Smooth muscle cell (in vitro differentiated cells): ENCODE measurements at regions not wholly inside any gene's neighbourhood (a gene's known extent, or its start where the extent isn't known, plus 50 kb on each side); places are given as distances from the start of the nearest gene placed in this dataset.

Source experiments
- DNase-seq: peaks from one replicate; lab custom pipeline; 2025; ENCODE audit not compliant: unreplicated experiment; lab: John Stamatoyannopoulos, UW
- H2AFZ ChIP-seq: fragments of 200-600 bp; sonication (generic); 2 replicates; pipeline ENCODE4 v1.6.0; 2016; ENCODE audit warnings: antibody characterized with exemption, low read depth, mild to moderate bottlenecking
- H3F3A ChIP-seq: fragments of 200-600 bp; sonication (generic); 2 replicates; pipeline ENCODE4 v1.6.0; 2017; ENCODE audit warnings: antibody characterized with exemption, low read depth
- H3K27ac ChIP-seq: fragments of 200-600 bp; sonication (generic); 2 replicates; pipeline ENCODE4 v1.5.1; 2016; ENCODE audit warnings: low read depth, mild to moderate bottlenecking
- H3K27me3 ChIP-seq: fragments of 200-600 bp; sonication (generic); 2 replicates; pipeline ENCODE4 v1.6.1; 2016; ENCODE audit warnings: low read depth, mild to moderate bottlenecking
- H3K36me3 ChIP-seq: fragments of 200-600 bp; sonication (generic); 2 replicates; pipeline ENCODE4 v1.5.1; 2016; ENCODE audit warnings: low read depth
- H3K4me1 ChIP-seq: fragments of 200-600 bp; sonication (generic); 2 replicates; pipeline ENCODE4 v1.5.1; 2016; ENCODE audit warnings: low read depth
- H3K4me2 ChIP-seq: fragments of 200-600 bp; sonication (generic); 2 replicates; pipeline ENCODE4 v1.6.0; 2016; ENCODE audit warnings: mild to moderate bottlenecking
- H3K4me3 ChIP-seq: fragments of 200-600 bp; sonication (generic); 2 replicates; pipeline ENCODE4 v1.5.1; 2016; ENCODE audit warnings: mild to moderate bottlenecking
- H3K79me2 ChIP-seq: fragments of 200-600 bp; sonication (generic); 2 replicates; pipeline ENCODE4 v1.6.0; 2016; ENCODE audit warnings: low read depth, mild to moderate bottlenecking
- H3K9ac ChIP-seq: fragments of 200-600 bp; sonication (generic); 2 replicates; pipeline ENCODE4 v1.6.0; 2016; ENCODE audit warnings: low read depth
- H3K9me3 ChIP-seq: fragments of 200-600 bp; sonication (generic); replicated peaks from 2 replicates; pipeline ENCODE4 v1.5.1; 2016; ENCODE audit warnings: low read depth
- H4K20me1 ChIP-seq: fragments of 200-600 bp; sonication (generic); 2 replicates; pipeline ENCODE4 v1.6.0; 2016; ENCODE audit warnings: low read depth
- CTCF ChIP-seq: fragments of 200-600 bp; sonication (generic); IDR thresholded peaks from 2 replicates; pipeline ENCODE4 v1.5.1; 2017; ENCODE audit warnings: borderline replicate concordance, mild to moderate bottlenecking, antibody characterized with exemption; ENCODE audit not compliant: insufficient read depth, poor library complexity, severe bottlenecking
- WGBS: methylation state at CpG from one replicate; pipeline ENCODE4 v1.1.7; 2016; ENCODE audit warnings: low lambda C conversion rate; 5-methylcytosine and 5-hydroxymethylcytosine counted together

GRCh38 chr11:116651737-116652237 lies 121.0 kb downstream of the BUD13 start:
- Histone ChIP-seq H3K9ac (no peak overlapping the region), H3K79me2 (no peaks in the 10 kb centered on the region), H4K20me1 (no peaks in the 10 kb centered on the region), H3F3A (no peaks in the 10 kb centered on the region), H3K27me3 (peaks cover 5% of the 10 kb centered on the region), H2AFZ (no peak overlapping the region), H3K4me3 (no peak overlapping the region), H3K9me3 (no peaks in the 10 kb centered on the region), H3K36me3 (no peaks in the 10 kb centered on the region), H3K4me2 (no peak overlapping the region), H3K27ac (no peak overlapping the region), H3K4me1 (no peaks in the 10 kb centered on the region)
- DNase-seq = no peak
- TF ChIP-seq CTCF = no peak
- WGBS = 56% methylated on average over 6 of the region's 6 CpGs

GRCh38 chr11:116651098-116651736 lies 121.6 kb downstream of the BUD13 start:
- no peak overlapping the region for H2AFZ ChIP-seq
- no peak for TF ChIP-seq CTCF
- no peak overlapping the region for H3K4me3 ChIP-seq
- no peak overlapping the region for H3K9ac ChIP-seq
- no peaks in the 10 kb centered on the region for H4K20me1 ChIP-seq
- DNase-seq = no peak
- 81% methylated on average over 9 of the region's 9 CpGs for WGBS
- H3K27me3 ChIP-seq = peaks cover 5% of the 10 kb centered on the region
- H3F3A ChIP-seq = no peaks in the 10 kb centered on the region
- H3K36me3 ChIP-seq = no peaks in the 10 kb centered on the region
- no peak overlapping the region for H3K4me2 ChIP-seq
- H3K79me2 ChIP-seq = no peaks in the 10 kb centered on the region
- no peaks in the 10 kb centered on the region for H3K4me1 ChIP-seq
- H3K27ac ChIP-seq = no peak overlapping the region
- no peaks in the 10 kb centered on the region for H3K9me3 ChIP-seq

GRCh38 chr11:116650052-116650451 lies 122.7 kb downstream of the BUD13 start:
- DNase-seq = no peak
- H3K4me2 ChIP-seq = no peak overlapping the region
- H3K27ac ChIP-seq = no peak overlapping the region
- peaks cover 5% of the 10 kb centered on the region for H3K27me3 ChIP-seq
- no peak for TF ChIP-seq CTCF
- H3K9me3 ChIP-seq = no peaks in the 10 kb centered on the region
- no peaks in the 10 kb centered on the region for H3K79me2 ChIP-seq
- H3K4me3 ChIP-seq = no peak overlapping the region
- 80% methylated on average over 2 of the region's 2 CpGs for WGBS
- no peaks in the 10 kb centered on the region for H4K20me1 ChIP-seq
- H3F3A ChIP-seq = no peaks in the 10 kb centered on the region
- H3K9ac ChIP-seq = no peak overlapping the region
- no peaks in the 10 kb centered on the region for H3K36me3 ChIP-seq
- no peaks in the 10 kb centered on the region for H3K4me1 ChIP-seq
- H2AFZ ChIP-seq = no peak overlapping the region

- Histone ChIP-seq H3K27ac (no peak overlapping the region), H2AFZ (no peak overlapping the region), H3K79me2 (no peaks in the 10 kb centered on the region), H3K36me3 (no peaks in the 10 kb centered on the region), H3F3A (no peaks in the 10 kb centered on the region), H3K9me3 (no peaks in the 10 kb centered on the region), H3K4me1 (no peaks in the 10 kb centered on the region), H3K4me3 (no peak overlapping the region), H3K27me3 (peaks cover 5% of the 10 kb centered on the region), H3K9ac (no peak overlapping the region), H3K4me2 (no peak overlapping the region), H4K20me1 (no peaks in the 10 kb centered on the region)
- no peak for TF ChIP-seq CTCF
- WGBS = 87% methylated on average over 4 of the region's 4 CpGs
- no peak for DNase-seq
These were observed 123.5 kb downstream of the BUD13 start for GRCh38 chr11:116649268-116649667.
